KMS-11 (cell line): ENCODE measurements at regions not wholly inside any gene's neighbourhood (a gene's known extent, or its start where the extent isn't known, plus 50 kb on each side); places are given as distances from the start of the nearest gene placed in this dataset.

ENCODE experiments used
- H2AFZ ChIP-seq: fragments of 200-600 bp; sonication (generic); 2 replicates; pipeline ENCODE4 v1.6.1; 2016; ENCODE audit warnings: antibody characterized with exemption, mixed run types, low read depth
- H3K27ac ChIP-seq: fragments of 200-600 bp; sonication (generic); 2 replicates; pipeline ENCODE4 v1.6.1; 2016; ENCODE audit warnings: mild to moderate bottlenecking, mixed run types
- H3K27me3 ChIP-seq: fragments of 200-600 bp; sonication (generic); 2 replicates; pipeline ENCODE4 v1.6.1; 2017; ENCODE audit warnings: mild to moderate bottlenecking, low read depth, mixed run types, moderate library complexity; ENCODE audit not compliant: insufficient read depth
- H3K36me3 ChIP-seq: fragments of 200-600 bp; sonication (generic); 2 replicates; pipeline ENCODE4 v1.6.1; 2017; ENCODE audit warnings: mild to moderate bottlenecking, mixed run types; ENCODE audit not compliant: insufficient read depth
- H3K4me1 ChIP-seq: fragments of 200-600 bp; sonication (generic); 2 replicates; pipeline ENCODE4 v1.6.1; 2016; ENCODE audit warnings: mild to moderate bottlenecking, low read depth, mixed run types; ENCODE audit not compliant: poor library complexity, severe bottlenecking
- H3K4me2 ChIP-seq: fragments of 200-600 bp; sonication (generic); 2 replicates; pipeline ENCODE4 v1.7.0; 2016; ENCODE audit warnings: mild to moderate bottlenecking, mixed run types
- H3K4me3 ChIP-seq: fragments of 200-600 bp; sonication (generic); IDR thresholded peaks from 2 replicates; pipeline ENCODE4 v1.6.1; 2017; ENCODE audit warnings: low read depth, low read length, mixed read lengths; ENCODE audit not compliant: insufficient read depth
- H3K79me2 ChIP-seq: fragments of 200-600 bp; sonication (generic); 2 replicates; pipeline ENCODE4 v1.6.1; 2016; ENCODE audit warnings: low read depth, mixed run types; ENCODE audit not compliant: insufficient read depth
- H3K9ac ChIP-seq: fragments of 200-600 bp; sonication (generic); 2 replicates; pipeline ENCODE4 v1.6.1; 2016; ENCODE audit warnings: mild to moderate bottlenecking, mixed run types
- H4K20me1 ChIP-seq: fragments of 200-600 bp; sonication (generic); 2 replicates; pipeline ENCODE4 v1.6.1; 2016; ENCODE audit warnings: mild to moderate bottlenecking, mixed run types; ENCODE audit not compliant: insufficient read depth
- CTCF ChIP-seq: fragments of 200-600 bp; sonication (generic); conservative IDR thresholded peaks from 2 replicates; pipeline ENCODE4 v1.6.1; 2017; ENCODE audit warnings: low read depth, mild to moderate bottlenecking, antibody characterized with exemption, low read length, moderate library complexity, mixed read lengths

- Histone ChIP-seq H4K20me1 (no peaks in the 10 kb centered on the region), H3K27ac (no peak overlapping the region), H3K4me3 (no peak overlapping the region), H3K9ac (no peak overlapping the region), H3K36me3 (no peaks in the 10 kb centered on the region), H3K4me1 (peaks cover 5% of the 10 kb centered on the region), H3K4me2 (no peak overlapping the region), H3K27me3 (no peaks in the 10 kb centered on the region), H3K79me2 (no peaks in the 10 kb centered on the region), H2AFZ (no peak overlapping the region)
- TF ChIP-seq CTCF: no peak
These were observed 194.1 kb upstream of the RUNX1 start for GRCh38 chr21:35243171-35243570.

- Histone ChIP-seq H2AFZ (no peak overlapping the region), H3K27me3 (no peaks in the 10 kb centered on the region), H4K20me1 (no peaks in the 10 kb centered on the region), H3K9ac (no peak overlapping the region), H3K36me3 (no peaks in the 10 kb centered on the region), H3K4me3 (no peak overlapping the region), H3K79me2 (no peaks in the 10 kb centered on the region), H3K4me1 (peaks cover 18% of the 10 kb centered on the region), H3K27ac (no peak overlapping the region), H3K4me2 (no peak overlapping the region)
- TF ChIP-seq CTCF: no peak
These were observed 190.7 kb upstream of the RUNX1 start for GRCh38 chr21:35239811-35240219.

DNA sequence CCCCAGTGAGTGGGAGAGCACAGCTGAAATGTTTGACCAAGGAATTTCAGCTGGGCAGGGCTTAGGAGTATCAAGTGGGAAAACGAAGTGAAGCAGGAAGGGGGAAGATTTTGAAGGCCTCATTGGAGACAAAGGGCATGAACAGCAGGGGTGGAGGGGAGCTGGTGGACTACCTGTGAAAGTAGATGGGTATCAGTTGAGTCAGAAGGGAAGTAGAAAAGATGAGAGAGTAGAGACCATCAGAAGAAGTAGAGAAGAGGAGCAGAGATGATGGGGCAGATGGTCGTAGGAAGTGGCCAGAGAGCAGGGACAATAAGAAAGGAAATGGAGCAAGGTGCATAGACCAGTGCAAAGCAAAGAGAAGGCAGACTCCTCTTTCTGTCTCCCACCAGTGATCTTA, 189.0 kb upstream of the RUNX1 start:
- Histone ChIP-seq H3K4me2 (no peak overlapping the region), H3K36me3 (no peaks in the 10 kb centered on the region), H3K79me2 (no peaks in the 10 kb centered on the region), H4K20me1 (no peaks in the 10 kb centered on the region), H3K27ac (no peak overlapping the region), H3K27me3 (no peaks in the 10 kb centered on the region), H3K9ac (no peak overlapping the region), H2AFZ (no peak overlapping the region), H3K4me3 (no peak overlapping the region), H3K4me1 (peaks cover 35% of the 10 kb centered on the region)
- no peak for TF ChIP-seq CTCF

- Histone ChIP-seq H3K79me2 (no peaks in the 10 kb centered on the region), H3K4me2 (no peak overlapping the region), H2AFZ (no peak overlapping the region), H3K36me3 (no peaks in the 10 kb centered on the region), H3K4me1 (peaks cover 43% of the 10 kb centered on the region), H4K20me1 (no peaks in the 10 kb centered on the region), H3K9ac (no peak overlapping the region), H3K27ac (no peak overlapping the region), H3K27me3 (no peaks in the 10 kb centered on the region), H3K4me3 (no peak overlapping the region)
- TF ChIP-seq CTCF: no peak
These were observed 188.2 kb upstream of the RUNX1 start for GRCh38 chr21:35237287-35237686.
